Daoy (cell line): ENCODE measurements at regions not wholly inside any gene's neighbourhood (a gene's known extent, or its start where the extent isn't known, plus 50 kb on each side); places are given as distances from the start of the nearest gene placed in this dataset.
"Not testable (repeated sequence)": the region's sequence is repeated elsewhere in the genome, so short reads cannot be mapped to it uniquely, and the experiment has no call there.

Experiments used
- DNase-seq: peaks from one replicate; pipeline ENCODE4 v3.0.0-alpha.2; 2015; ENCODE audit warnings: low read depth

DNA sequence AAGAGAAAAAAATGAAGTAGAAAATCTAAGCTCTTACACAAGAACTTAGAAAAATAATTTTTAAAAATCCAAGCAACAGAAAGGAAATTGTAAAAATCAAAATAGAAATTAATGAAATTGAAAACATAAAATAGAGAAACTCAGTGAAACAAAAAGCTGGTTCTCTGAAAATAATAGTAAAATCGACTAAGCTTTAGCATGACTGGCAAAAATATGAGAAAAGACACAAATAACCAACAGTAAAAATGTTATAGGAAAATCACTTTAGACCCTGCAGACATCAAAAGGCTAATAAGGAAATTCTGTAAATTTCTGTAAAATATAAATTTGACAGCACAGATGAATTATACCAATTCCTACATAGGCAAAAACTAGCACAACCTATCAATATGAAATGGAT lies 768.9 kb upstream of the LRRTM1 start:
- DNase-seq: no peak

DNA sequence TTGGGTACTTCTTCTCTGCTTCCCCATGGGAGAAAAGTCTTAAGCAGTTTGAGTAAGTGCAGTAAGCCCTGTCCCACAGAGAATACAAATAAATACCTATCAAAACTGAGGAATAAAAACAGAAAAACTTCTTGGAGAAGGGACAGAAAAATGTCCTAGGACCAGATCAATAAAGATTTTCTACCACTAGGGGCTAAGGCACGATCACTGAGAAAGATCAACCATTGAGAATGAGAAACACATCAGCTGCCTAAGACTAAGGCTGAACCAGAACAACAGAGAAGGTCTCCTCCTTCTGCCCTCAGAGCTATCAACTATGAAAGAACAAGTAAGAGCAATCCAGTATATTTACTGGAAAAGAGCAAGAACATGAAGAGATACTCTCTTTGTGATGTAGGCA lies 763.6 kb upstream of the LRRTM1 start:
- no peak for DNase-seq

DNA sequence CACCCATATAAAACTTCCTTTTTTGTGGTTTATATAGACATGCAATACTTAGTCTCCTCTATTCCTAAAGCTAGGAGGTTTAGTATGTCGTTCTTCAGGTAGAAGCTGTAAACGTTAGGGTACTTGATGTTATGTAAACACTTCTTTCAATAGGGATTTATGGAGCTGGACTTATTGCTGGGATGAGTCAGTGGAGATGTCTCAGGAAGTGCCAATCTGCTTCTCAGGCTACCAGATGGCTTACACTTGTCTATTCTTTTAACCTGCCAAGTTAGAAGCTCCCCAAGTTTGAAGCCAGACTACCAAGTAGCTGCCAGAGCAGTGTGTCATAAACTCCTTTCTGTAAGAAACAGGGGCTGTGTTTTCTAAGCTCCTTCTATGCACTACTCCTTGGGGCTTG lies 756.5 kb upstream of the LRRTM1 start:
- DNase-seq: no peak

DNA sequence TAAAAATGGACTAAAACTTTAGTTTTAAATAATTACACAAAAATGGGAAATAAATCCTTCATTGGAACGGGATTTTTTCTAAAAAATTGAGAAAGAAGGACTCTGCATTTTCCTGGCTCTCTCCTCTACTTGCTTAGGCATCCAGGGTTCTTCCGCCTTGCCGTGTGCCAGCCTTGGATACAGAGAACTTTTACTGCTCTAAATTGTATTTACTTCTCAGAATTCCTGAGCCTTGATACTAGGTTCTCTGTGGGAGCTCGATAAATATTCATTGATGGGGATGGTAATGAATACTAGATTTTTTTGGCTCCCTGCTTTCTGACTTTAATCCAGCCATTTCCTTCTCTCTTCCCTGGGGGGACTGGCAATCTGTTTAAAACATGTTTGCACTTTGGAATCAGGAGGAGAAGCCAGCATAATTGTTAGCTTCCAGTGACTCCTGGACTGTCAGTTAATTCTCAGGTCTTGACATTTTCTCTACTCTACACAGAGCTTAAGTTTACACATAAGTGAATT lies 746.1 kb upstream of the LRRTM1 start:
- DNase-seq: no peak

DNA sequence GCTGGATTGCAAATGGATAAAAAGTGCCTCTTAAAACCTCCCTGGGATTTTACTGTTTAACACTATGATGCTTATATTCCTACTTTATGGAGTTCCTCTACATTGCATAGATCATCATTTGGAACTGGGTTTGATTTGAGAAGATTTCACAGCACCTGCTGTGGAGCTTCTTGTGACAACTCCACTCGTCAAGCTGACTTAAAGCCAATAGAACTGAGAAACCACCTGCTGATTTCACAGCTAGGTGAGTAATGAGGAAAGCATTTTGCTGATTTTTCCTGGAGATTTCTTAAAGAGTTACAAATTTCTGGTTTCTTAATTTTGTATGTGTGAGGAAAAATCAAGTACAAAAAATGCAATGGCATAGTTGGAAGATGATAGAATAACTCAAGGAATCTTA lies 739.1 kb upstream of the LRRTM1 start:
- no peak for DNase-seq

DNA sequence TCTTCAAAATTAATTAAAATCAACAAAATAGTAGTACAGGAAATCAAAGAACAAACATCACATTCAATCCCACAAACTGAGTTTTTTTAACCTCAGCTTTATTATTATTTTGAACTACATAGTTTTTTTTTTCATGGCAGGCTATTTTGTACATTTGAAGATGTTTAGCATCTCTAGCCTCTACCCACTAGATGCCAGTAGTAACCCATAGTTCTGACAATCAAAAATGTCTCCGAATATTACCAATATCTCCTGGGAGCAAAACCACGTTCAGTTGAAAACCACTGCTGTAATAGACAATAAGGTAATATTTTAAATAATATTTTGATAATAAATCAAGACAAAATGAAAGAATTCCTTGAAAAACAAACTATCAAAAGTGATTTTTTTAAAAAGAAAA lies 702.6 kb upstream of the LRRTM1 start:
- DNase-seq: no peak

DNA sequence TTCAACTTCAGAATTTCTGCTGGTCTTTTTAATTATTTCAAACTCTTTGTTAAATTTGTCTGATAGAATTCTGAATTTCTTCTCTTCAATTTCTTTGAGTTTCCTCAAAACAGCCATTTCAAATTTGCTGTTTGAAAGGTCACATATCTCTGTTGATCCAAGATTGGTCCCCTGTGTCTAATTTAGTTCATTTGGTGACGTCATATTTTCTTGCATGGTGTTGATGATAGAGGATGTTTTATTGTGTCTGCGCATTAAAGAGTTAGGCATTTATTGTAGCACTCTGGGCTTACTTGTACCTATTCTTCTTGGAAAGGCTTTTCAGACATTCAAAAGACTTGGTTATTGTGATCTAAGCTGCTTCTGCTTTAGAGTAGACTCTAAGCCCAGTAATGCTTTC lies 698.4 kb upstream of the LRRTM1 start:
- DNase-seq: no peak

DNA sequence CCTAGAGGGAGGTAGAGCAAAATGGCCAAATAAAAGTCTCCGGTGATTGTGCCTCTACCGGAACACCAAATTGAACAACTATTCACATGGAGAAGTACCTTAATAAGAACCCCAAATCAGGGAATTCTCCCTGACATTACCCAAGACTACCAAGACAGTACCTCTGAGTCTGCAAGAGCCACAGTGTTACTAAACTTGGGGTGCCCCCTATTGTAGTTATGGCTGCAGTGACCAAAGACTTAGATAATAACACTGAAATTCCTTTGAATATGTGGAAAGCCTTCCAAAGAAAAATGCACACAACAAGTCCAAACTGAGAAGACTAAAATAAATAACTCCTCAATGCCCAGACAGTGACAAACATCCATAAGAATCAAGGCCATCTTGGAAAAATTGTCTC lies 682.9 kb upstream of the LRRTM1 start:
- no peak for DNase-seq

DNA sequence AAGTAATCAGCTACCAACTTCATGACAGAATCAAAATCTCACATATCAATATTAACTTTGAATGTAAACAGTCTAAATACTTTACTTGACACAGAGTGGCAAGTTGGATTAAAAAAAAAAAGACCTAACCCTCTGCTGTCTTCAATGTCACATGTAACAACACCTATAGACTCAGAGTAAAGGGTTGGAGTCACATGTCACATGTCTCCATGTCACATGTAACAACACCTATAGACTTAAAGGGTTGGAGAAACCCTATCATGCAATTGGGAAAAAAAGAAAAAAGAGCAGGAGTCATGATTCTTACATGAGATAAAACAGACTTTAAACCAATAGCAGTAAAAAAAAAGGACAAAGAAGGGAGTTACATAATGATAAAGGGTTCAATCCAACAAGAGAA lies 665.3 kb upstream of the LRRTM1 start:
- DNase-seq: no peak

DNA sequence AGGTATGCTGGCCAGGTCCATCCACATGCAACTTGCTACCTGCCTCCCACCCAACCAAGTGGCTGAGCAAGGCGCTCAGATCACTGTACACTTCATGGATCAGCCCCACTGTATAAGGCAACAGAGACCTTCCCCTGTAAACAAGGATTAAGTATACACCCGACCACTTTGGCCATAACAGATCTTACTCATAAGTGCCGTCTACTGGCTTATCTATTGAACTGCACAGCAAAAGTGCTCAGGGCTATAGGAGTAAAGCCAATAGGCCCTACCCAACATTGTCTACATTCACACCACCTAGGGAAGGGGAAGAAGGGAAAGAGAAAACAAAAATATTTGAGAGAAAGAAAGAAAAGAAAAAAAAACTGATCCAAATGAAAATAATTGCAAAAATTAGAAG lies 663.9 kb upstream of the LRRTM1 start:
- DNase-seq: no peak

DNA sequence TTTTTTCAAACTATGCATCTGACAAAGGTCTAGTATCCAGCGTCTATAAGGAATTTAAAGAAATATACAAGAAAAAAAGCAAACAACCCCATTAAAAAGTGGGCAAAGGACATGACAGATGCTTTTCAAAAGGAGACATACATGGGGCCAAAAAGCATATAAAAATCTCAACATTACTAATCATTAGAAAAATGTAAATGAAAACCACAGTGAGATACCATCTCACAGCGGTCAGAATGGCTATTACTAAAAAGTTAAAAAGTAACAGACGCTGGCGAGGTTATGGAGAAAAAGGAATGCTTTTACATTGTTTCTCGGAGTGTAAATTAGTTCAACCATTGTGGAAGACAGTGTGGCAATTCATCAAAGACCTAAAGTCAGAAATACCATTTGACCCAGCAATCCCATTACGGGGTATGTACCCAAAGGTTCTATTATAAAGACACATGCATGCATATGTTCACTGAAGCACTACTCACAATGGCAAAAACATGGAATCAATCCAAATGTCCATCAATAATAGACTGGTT lies 643.1 kb upstream of the LRRTM1 start:
- no peak for DNase-seq

DNA sequence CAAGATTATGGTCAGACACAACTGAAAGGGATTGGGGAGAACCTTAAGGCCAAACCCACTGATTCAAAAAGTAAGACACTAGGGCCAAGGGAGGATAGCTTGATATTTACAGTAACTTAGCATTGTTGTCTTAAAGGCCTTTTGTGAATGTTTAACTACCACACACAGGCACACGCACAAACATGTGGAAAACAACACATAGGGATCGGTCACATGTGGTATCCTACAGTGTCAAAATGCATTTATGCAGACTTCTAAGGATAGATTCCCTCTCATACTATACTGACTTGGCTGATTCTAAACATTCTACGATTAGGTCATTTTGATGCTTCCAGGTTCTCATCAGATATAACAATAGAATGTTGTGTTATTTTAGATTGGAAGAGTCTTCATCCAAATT lies 638.9 kb upstream of the LRRTM1 start:
- no peak for DNase-seq

DNA sequence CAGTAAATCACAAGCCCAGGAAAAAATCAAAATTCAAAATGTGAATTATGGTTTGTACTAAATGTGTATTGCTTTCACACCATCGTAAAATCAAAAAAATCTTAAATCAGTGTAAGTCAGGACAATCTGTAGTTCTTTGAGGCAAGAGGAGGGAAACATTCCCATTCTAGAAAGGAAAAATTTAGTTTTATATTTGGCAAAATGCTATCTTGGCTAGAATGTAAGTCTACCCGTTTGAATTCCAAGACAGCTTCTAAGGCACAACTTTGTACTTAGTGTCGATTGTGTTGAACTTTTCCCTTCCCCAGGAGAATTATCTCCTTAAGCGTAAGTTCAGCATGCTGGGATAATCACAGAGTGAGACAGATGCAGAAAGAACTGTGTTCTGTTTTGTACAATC lies 638.2 kb upstream of the LRRTM1 start:
- no peak for DNase-seq

DNA sequence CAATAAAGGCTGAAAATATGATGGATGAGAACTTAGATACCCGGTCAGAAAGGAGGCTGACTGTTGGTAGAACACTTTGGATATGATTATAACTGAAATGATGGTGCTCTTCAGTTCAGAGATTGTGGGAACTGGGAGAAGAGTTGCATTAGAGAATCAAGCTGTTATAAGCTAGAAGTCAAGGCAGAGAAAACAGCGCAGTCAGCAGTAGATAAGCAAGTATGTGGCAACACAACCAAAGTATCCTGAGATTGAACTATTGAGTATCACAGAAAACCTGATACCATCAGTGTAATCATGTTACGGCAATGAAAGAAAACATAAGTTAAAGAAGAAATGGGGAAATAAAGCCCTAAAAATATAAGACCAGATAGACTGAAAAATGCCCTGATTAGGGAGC lies 633.9 kb upstream of the LRRTM1 start:
- DNase-seq: no peak

DNA sequence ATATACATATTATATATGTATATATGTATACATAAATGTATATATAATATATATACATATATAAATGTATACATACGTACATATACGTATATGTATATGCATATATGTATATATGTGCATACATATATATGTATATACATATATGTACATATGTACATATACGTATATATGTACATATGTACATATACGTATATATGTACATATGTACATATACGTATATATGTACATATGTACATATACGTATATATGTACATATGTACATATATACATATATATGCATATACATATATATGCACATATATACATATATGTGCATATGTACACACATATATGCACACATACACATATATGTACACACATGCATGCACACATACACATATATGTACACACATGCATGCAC lies 627.3 kb upstream of the LRRTM1 start:
- DNase-seq: not testable (repeated sequence)

DNA sequence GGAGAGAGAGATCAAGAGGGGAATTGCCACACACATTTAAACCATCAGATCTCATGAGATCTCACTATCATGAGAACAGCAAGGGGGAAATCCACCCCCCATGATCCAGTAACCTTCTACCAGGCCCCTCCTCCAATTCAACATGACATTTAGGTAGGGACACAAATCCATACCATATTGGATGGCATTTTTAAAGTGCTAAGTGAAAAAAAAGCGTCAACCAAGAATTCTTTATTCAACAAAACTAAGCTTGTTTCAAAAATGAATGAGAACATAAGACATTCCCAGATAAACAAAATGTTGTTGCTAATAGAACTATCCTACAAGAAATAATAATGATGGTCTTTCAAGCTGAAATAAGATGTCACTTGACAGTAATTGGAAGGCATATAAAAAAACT lies 626.2 kb upstream of the LRRTM1 start:
- no peak for DNase-seq

DNA sequence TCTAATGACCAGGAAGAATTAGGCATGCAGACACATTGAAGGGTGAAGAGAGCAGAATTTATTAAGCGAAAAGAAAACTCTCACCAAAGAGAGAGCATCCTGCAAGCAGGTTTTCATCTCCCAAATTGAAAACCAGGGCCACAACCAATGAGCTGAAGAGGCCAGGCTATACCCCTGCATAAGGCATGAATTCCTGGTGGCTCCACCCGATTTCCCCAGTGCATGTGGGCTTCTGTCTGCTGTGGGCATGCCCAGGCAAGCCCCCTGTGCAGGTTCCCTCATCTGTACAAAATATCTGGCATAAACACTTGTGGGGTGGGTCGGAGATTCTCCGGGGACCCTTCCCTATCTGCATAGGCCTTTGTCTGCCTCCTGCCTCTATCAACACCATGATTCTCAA lies 621.6 kb upstream of the LRRTM1 start:
- DNase-seq: no peak

DNA sequence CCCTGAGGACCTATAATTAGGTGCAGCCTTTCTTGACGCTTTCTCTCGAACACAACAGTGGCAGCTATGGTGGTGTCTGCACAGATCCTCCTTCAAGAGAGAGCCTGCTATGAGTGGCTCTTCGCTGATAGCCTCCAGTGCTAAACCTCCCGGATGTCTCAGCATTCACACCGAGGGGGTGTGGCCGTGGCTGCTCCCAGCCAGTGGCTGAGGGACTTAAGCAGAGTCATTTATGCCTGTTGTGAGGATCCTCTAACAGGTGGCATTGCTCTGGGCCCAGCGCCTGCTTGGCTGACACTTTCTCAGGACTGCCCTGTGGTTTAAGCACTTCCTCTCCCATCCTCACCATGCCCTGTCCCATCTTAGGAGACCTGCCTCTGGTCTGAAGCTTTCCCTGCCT lies 592.0 kb upstream of the LRRTM1 start:
- DNase-seq: no peak

DNA sequence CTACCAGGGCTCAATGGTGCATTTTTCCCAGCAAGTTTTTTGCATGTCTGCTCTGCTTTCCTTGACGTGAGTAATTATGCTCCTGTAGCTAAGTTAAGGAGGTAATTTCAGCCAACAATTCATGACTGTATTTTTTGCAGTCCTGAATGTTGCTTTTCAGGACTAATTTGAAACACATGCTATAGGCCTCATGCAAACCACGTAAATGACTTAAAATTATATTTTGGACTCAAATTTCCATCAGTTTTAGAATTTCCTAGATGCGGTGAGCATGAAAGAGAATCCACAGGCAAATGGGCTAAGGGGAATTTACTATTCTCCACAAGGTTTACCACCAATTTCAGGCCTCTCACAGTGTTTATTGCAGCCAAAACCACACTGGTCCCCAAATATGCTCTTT lies 589.9 kb upstream of the LRRTM1 start:
- DNase-seq: no peak

DNA sequence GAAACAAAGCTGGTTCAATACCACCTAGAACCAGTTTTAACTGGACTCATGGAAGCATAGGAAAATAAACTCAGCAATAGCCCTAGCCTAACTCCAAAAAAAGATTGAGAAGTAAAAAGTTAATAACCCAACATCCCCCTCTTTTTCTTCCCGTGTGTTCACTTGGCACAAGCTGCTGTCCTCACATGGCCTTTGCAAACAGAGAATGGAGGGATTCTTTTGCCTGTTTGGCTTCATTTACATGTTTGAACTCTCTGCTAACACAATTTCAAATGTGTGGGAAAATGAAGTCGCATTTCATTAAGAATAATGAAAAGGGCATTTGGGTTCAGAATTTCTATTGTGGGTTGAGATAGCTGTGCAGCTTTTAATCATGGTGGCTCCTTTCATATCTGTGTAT lies 589.2 kb upstream of the LRRTM1 start:
- no peak for DNase-seq

DNA sequence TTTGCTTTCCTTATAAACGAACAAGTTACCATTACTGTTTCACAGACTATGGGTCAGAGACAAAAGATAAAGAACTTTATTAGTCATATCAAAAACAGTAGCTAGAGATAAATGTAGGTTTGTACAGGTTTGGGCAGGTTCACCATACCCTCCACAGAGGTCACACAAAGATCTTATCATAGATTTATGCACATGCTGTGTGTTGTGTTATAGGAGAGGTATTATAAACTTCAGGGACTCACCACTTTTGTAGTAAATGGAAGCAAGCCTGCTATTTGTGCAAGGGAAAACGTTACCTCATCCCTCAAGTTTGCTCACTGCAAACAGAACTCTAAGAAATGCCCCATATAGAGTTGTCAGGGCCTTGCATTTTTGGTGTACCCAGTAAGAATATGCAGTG lies 584.5 kb upstream of the LRRTM1 start:
- DNase-seq: no peak

DNA sequence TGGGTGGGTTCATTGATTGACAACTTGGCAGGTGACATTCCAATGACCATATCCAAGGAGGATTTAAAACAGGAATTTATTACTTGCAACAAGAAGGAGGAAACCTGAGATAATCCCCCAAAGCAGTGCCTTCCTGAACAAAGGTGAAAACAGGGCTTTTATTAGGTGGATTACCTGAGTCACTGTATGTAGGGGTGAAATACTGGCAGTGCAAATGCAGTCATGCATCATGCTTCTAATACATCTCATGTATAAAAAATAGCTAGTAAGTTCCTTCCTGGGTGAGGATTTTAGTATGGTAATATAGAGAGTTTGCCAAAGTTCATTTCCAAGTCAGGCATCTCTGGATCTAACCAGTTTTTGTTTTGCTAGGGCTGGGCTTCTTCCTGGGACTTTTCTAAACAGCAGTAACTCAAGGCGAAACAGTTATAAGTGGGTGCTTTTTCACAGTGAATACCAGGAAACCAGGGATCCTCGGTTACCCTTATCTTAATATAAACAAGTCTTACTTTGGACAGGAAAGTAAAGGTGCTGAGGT lies 583.4 kb upstream of the LRRTM1 start:
- DNase-seq: no peak

DNA sequence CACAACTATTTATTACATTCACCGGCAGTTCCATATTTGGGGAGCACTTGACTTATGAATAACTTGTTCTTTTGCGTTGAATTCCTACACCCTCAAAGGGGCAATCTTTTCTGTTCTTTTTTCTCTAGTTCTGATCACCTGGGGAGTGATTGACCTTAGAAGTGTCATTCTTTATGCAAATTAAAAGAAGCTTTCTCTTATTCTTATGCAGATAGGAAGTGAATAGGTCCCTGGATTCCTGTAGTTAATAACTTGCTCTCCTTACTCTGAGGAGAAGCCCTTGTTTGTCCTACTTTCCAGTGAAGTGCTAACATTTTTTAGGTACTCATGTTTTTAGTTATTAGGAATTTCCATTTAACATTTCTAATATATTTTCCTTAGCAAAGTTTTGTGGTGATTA lies 569.8 kb upstream of the LRRTM1 start:
- DNase-seq: no peak

DNA sequence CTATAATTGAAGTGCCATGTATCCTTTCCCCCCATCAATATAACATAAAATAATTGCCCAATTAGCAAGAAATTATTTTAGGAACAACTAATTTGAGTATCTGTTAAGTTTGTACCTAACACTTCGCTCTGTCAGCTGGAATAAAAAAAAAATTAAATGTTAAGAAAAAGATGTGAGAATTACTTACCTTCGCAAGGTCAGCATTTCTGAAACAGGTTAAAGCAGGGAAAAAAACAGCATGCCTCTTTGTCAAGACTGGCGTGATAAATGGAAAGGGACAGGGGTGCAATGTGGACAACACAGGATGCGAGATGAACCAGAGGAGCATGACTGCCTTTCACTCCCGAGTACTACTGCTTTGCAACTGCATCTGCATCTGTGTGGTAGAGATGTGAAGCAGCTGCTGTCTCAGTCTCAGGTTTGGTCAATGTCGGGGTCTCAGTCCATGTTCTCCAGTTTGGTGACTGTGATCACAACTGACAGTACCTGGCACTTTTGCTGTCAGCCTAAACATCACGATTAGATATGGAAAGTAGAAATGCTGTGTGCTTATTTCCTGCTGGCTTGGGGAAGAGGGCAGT lies 565.4 kb upstream of the LRRTM1 start:
- DNase-seq: no peak
